OCI-LY1 (cell line): ENCODE measurements at regions not wholly inside any gene's neighbourhood (a gene's known extent, or its start where the extent isn't known, plus 50 kb on each side); places are given as distances from the start of the nearest gene placed in this dataset.

Experiments used
- CTCF ChIP-seq: fragments of 200-600 bp; sonication (generic), shearing (Covaris generic); IDR thresholded peaks from 2 replicates; pipeline ENCODE4 v1.5.1; 2017; ENCODE audit warnings: mild to moderate bottlenecking, antibody characterized with exemption, low read length, moderate library complexity, mixed read lengths
- EZH2 ChIP-seq: fragments of 200-600 bp; sonication (generic), shearing (Covaris generic); IDR thresholded peaks from 2 replicates; pipeline ENCODE4 v1.8.0; 2017; ENCODE audit warnings: borderline replicate concordance, mixed run types, mild to moderate bottlenecking, antibody characterized with exemption, low read length, moderate library complexity, mixed read lengths

- TF ChIP-seq EZH2, result no peak
- TF ChIP-seq CTCF, result no peak
These were observed 470.3 kb downstream of the MBD2 start for GRCh38 chr18:53754154-53754553.
